Lung (tissue), 11 donors: ENCODE measurements at regions not wholly inside any gene's neighbourhood (a gene's known extent, or its start where the extent isn't known, plus 50 kb on each side); places are given as distances from the start of the nearest gene placed in this dataset.

Experiments
- ATAC-seq: fragments of 200-7000 bp; cut with Tn5 transposase; one replicate; pipeline ENCODE4 v1.9.1; 2020; ENCODE audit warnings: moderate number of reproducible peaks; ENCODE audit not compliant: insufficient read depth, low FRiP score
- DNase-seq, 3 donors: peaks; one replicate each; pipeline ENCODE4 v3.0.0-alpha.2; 2013 to 2017
- H3K27ac ChIP-seq, 2 donors: one replicate each; pipeline ENCODE4 v1.5.1; 2013; ENCODE audit warnings: mild to moderate bottlenecking in 2 of 2, moderate library complexity in 2 of 2, control low read depth in 1 of 2, inconsistent platforms in 1 of 2, low read depth in 1 of 2, low read length in 1 of 2
- H3K27me3 ChIP-seq, 3 donors: one replicate each; pipeline ENCODE4 v1.5.1; 2013; ENCODE audit warnings: low read length in 2 of 3; ENCODE audit not compliant: control insufficient read depth in 3 of 3, insufficient read depth in 3 of 3
- H3K36me3 ChIP-seq, 4 donors: one replicate each; pipeline ENCODE4 v1.5.1; 2013; ENCODE audit warnings: low read length in 4 of 4, mild to moderate bottlenecking in 1 of 4, moderate library complexity in 1 of 4; ENCODE audit not compliant: control insufficient read depth in 4 of 4, insufficient read depth in 4 of 4
- H3K4me1 ChIP-seq, 5 donors: one replicate each; pipeline ENCODE4 v1.5.1; 2013; ENCODE audit warnings: low read length in 5 of 5, mild to moderate bottlenecking in 2 of 5, moderate library complexity in 1 of 5; ENCODE audit not compliant: control insufficient read depth in 5 of 5, insufficient read depth in 5 of 5
- H3K4me3 ChIP-seq: one replicate; pipeline ENCODE4 v1.5.1; 2013; ENCODE audit warnings: mild to moderate bottlenecking, control low read depth, moderate library complexity
- H3K9ac ChIP-seq, 2 donors: one replicate each; pipeline ENCODE4 v1.5.1; 2013; ENCODE audit warnings: low read length in 2 of 2, control low read depth in 1 of 2; ENCODE audit not compliant: insufficient read depth in 1 of 2
- H3K9me3 ChIP-seq, 4 donors: one replicate each; pipeline ENCODE4 v1.5.1; 2013; ENCODE audit warnings: low read length in 3 of 4, mild to moderate bottlenecking in 1 of 4, moderate library complexity in 1 of 4; ENCODE audit not compliant: control insufficient read depth in 4 of 4, insufficient read depth in 3 of 4
- CTCF ChIP-seq: IDR thresholded peaks from 2 replicates; pipeline ENCODE4 v1.5.1; 2012; ENCODE audit warnings: mild to moderate bottlenecking; ENCODE audit errors: control extremely low read depth, extremely low read depth
- WGBS, 2 donors: extraction: QIAGEN DNeasy Blood & Tissue Kit; methylation state at CpG; one replicate each; pipeline ENCODE4 v1.1.7; 2013; 5-methylcytosine and 5-hydroxymethylcytosine counted together
- donor health status: control.
- donor health status: control.
- donor health status: Bipolar disorder and iron deficiency.
- donor health status: healthy.
- donor health status: DM: yes; HTN: yes; CAD: no.

GRCh38 chr5:43981556-43981955, 378.6 kb downstream of the NNT start:
- H3K27ac ChIP-seq: no peak overlapping the region
- H3K9me3 ChIP-seq: peaks cover 0 to 5% (median 1%) of the 10 kb centered on the region in 4 donors
- H3K4me1 ChIP-seq: no peaks in the 10 kb centered on the region
- H3K4me3 ChIP-seq: no peak overlapping the region
- ATAC-seq (no peak), DNase-seq (no peak)
- H3K9ac ChIP-seq: no peak overlapping the region
- no peaks in the 10 kb centered on the region for H3K27me3 ChIP-seq
- 84 to 96% methylated on average over 8 of the region's 8 CpGs for WGBS, 2 donors
- TF ChIP-seq CTCF: no peak
- H3K36me3 ChIP-seq: no peaks in the 10 kb centered on the region

DNA sequence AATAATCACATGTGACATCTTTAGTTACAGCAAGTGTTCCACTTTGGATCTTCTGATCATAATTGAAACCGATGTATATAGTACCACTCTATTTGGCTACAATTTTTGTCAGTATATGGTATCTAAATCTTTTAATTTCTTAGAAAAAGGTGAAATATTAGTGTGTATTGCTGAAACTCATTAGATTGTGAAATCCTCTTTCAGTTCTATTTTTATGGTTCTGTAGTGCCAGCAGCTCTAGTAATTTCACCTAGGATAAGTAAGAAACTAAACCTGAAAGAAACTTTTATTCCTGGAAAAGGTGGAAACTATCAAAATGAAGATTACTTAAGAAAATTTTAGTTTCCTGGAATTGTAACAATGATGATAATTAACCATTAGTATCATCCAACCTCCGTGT, 370.9 kb downstream of the NNT start:
- Histone ChIP-seq H3K4me1 (no peaks in the 10 kb centered on the region), H3K27me3 (no peaks in the 10 kb centered on the region), H3K4me3 (no peak overlapping the region), H3K27ac (no peak overlapping the region), H3K36me3 (no peaks in the 10 kb centered on the region), H3K9ac (no peak overlapping the region), H3K9me3 (no peaks in the 10 kb centered on the region)
- DNase-seq: no peak
- WGBS, 2 donors: 83 to 85% methylated on average over 2 of the region's 2 CpGs
- no peak for TF ChIP-seq CTCF
- no peak for ATAC-seq

GRCh38 chr5:43973318-43973717, 370.3 kb downstream of the NNT start:
- no peak for ATAC-seq
- Histone ChIP-seq H3K9ac (no peak overlapping the region), H3K27me3 (no peaks in the 10 kb centered on the region), H3K9me3 (no peaks in the 10 kb centered on the region), H3K4me3 (no peak overlapping the region), H3K4me1 (no peaks in the 10 kb centered on the region), H3K36me3 (no peaks in the 10 kb centered on the region), H3K27ac (no peak overlapping the region)
- TF ChIP-seq CTCF: no peak
- DNase-seq: peak in 1 of 3 donors; percentile 36
- 76 to 83% methylated on average over 2 of the region's 2 CpGs for WGBS, 2 donors

DNA sequence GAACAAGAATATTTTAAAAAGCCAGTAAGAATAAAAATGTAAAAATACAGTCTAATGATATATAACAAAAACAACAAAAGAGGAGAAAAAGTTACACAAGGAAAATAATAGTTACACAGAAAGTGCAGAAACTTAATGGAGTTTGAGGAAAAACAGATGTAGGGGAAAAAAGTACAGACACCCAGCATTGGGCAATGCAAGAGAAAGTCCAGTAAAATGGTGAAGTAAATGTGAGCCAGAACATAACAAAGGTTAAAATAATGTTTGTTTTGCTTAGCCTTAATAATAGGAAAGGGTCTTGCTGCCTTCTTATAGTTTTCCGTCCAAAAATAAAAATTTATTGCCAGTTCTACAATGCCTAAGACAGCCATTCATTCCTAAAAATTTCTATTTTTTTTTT, 364.2 kb downstream of the NNT start:
- 85 to 92% methylated on average over 1 of the region's 1 CpG for WGBS, 2 donors
- no peaks in the 10 kb centered on the region for H3K4me1 ChIP-seq
- no peak overlapping the region for H3K9ac ChIP-seq
- H3K9me3 ChIP-seq: peaks cover 0 to 2% (median 0%) of the 10 kb centered on the region in 4 donors
- no peak overlapping the region for H3K4me3 ChIP-seq
- no peak for TF ChIP-seq CTCF
- no peaks in the 10 kb centered on the region for H3K36me3 ChIP-seq
- no peaks in the 10 kb centered on the region for H3K27me3 ChIP-seq
- DNase-seq: peak in 2 of 3 donors; percentile 9 to 24
- H3K27ac ChIP-seq: no peak overlapping the region
- no peak for ATAC-seq
